Transverse colon (tissue), 4 donors: ENCODE measurements at regions not wholly inside any gene's neighbourhood (a gene's known extent, or its start where the extent isn't known, plus 50 kb on each side); places are given as distances from the start of the nearest gene placed in this dataset.

Source experiments
- EP300 ChIP-seq: sonication (generic); formaldehyde crosslinking; IDR thresholded peaks from one replicate; pipeline ENCODE4 v1.6.1; 2017; ENCODE audit warnings: antibody characterized with exemption, low read depth
- POLR2A ChIP-seq: fragments of 450-650 bp; IDR thresholded peaks from one replicate; pipeline ENCODE4 v1.6.1; 2016; ENCODE audit warnings: antibody characterized with exemption, mild to moderate bottlenecking, moderate library complexity
- POLR2AphosphoS5 ChIP-seq, 3 donors: sonication (generic); formaldehyde crosslinking; IDR thresholded peaks; one replicate each; pipeline ENCODE4 v1.6.1; 2016; ENCODE audit warnings: antibody characterized with exemption in 3 of 3
- TF ChIP-seq, protein P1 (sequence below), 5 experiments: fragments of 200-600 bp in 3 of 5; fragments of 450-650 bp in 2 of 5; sonication (generic) in 3 of 5; IDR thresholded peaks; 1 replicate in 2 of 5; 2 replicates in 3 of 5; pipeline ENCODE4 v1.5.1; 2016 to 2017; ENCODE audit warnings: antibody characterized with exemption in 5 of 5, inconsistent platforms in 3 of 5, mild to moderate bottlenecking in 2 of 5, moderate library complexity in 1 of 5

DNA sequence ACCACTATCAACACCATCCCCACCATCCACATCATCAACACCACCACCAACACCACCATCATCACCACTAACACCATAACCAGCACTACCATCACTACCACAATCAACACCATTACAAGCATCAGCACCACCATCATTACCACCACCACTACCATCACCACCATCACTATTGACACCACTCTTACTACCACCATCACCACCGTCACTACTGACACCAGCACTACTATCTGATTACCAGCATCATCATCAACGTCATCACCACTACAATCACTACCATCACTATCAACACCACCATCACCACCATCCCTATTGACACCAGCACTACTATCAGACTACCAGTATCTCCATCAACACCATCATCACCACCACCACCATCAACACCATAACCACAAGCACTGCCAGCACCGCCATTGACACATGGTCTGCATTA lies 106.1 kb upstream of the RUNX3 start:
- TF ChIP-seq, protein P1, sequence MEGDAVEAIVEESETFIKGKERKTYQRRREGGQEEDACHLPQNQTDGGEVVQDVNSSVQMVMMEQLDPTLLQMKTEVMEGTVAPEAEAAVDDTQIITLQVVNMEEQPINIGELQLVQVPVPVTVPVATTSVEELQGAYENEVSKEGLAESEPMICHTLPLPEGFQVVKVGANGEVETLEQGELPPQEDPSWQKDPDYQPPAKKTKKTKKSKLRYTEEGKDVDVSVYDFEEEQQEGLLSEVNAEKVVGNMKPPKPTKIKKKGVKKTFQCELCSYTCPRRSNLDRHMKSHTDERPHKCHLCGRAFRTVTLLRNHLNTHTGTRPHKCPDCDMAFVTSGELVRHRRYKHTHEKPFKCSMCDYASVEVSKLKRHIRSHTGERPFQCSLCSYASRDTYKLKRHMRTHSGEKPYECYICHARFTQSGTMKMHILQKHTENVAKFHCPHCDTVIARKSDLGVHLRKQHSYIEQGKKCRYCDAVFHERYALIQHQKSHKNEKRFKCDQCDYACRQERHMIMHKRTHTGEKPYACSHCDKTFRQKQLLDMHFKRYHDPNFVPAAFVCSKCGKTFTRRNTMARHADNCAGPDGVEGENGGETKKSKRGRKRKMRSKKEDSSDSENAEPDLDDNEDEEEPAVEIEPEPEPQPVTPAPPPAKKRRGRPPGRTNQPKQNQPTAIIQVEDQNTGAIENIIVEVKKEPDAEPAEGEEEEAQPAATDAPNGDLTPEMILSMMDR (IDR thresholded peaks at IDR 0.05): no peak
- TF ChIP-seq POLR2AphosphoS5 (IDR thresholded peaks at IDR 0.05) (no peak), POLR2A (no peak), EP300 (no peak)
